ENCODE measurements at regions not wholly inside any gene's neighbourhood (a gene's known extent, or its start where the extent isn't known, plus 50 kb on each side); places are given as distances from the start of the nearest gene placed in this dataset.

DNA sequence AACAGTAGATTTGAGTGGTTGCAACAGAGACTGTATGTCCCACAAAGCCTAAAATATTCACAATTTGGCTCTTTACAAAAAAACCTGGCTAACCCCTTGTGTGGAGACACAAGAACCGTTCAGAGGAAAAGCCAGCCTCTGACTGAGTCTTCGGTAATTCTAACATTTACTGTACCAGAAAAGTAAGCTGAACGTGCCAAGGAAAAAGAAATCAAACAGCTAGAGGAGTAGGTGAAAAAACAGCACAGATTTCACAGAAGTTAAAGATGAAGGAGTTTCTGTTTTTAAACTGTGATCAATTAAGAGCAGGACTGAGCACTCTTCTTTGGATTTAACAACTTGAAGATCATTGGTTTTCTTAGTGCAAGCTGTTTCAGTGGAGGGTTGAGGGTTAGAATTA lies 424.7 kb upstream of the KIRREL3 start:
- intact Hi-C loops (cut with DNase I) = no loop called here
- WGBS = 70% methylated on average over 3 of the region's 3 CpGs
- no peaks in the 10 kb centered on the region for H3K27me3 ChIP-seq (replicated peaks; ENCODE audit: insufficient read depth)
- H3K4me1 ChIP-seq (replicated peaks) = no peaks in the 10 kb centered on the region
- no peak for DNase-seq (ENCODE audit: low spot score)
- no peaks in the 10 kb centered on the region for H3K36me3 ChIP-seq
- H3K9me3 ChIP-seq = no peaks in the 10 kb centered on the region
- H3K27ac ChIP-seq = no peak overlapping the region
- TF ChIP-seq, protein P1, sequence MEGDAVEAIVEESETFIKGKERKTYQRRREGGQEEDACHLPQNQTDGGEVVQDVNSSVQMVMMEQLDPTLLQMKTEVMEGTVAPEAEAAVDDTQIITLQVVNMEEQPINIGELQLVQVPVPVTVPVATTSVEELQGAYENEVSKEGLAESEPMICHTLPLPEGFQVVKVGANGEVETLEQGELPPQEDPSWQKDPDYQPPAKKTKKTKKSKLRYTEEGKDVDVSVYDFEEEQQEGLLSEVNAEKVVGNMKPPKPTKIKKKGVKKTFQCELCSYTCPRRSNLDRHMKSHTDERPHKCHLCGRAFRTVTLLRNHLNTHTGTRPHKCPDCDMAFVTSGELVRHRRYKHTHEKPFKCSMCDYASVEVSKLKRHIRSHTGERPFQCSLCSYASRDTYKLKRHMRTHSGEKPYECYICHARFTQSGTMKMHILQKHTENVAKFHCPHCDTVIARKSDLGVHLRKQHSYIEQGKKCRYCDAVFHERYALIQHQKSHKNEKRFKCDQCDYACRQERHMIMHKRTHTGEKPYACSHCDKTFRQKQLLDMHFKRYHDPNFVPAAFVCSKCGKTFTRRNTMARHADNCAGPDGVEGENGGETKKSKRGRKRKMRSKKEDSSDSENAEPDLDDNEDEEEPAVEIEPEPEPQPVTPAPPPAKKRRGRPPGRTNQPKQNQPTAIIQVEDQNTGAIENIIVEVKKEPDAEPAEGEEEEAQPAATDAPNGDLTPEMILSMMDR (IDR thresholded peaks at IDR 0.05) = no peak
- TF ChIP-seq POLR2AphosphoS5 (IDR thresholded peaks at IDR 0.05) = no peak
- TF ChIP-seq POLR2A (IDR thresholded peaks at IDR 0.05) = no peak
- no peak overlapping the region for H3K4me3 ChIP-seq

DNA sequence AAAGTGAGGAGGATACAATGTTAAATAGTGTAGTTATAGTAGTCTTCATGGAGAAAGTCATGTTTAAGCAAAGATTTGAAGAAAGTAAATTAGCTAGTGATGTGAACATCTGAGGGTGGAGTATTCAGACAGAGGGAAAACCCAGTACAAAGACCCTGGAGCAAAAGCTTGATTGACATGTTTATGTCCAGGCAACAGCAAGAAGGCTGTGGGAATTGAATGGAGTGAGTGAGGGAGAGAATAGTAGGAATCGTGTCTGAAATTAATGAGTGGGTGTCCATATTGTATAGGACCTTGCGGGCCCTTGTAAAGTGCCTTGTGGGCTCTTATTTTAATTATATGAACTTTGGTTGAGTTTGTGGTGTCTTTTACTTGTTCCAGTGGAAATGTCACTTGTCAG lies 424.1 kb upstream of the KIRREL3 start:
- intact Hi-C loops (cut with DNase I) = no loop called here
- Histone ChIP-seq H3K4me1 (replicated peaks) (no peaks in the 10 kb centered on the region), H3K27ac (no peak overlapping the region), H3K4me3 (no peak overlapping the region), H3K9me3 (no peaks in the 10 kb centered on the region), H3K27me3 (replicated peaks; ENCODE audit: insufficient read depth) (no peaks in the 10 kb centered on the region), H3K36me3 (no peaks in the 10 kb centered on the region)
- DNase-seq (ENCODE audit: low spot score) = no peak
- 63% methylated on average over 2 of the region's 2 CpGs for WGBS
- no peak for TF ChIP-seq POLR2A (IDR thresholded peaks at IDR 0.05)
- no peak for TF ChIP-seq POLR2AphosphoS5 (IDR thresholded peaks at IDR 0.05)
- TF ChIP-seq, protein P1 (IDR thresholded peaks at IDR 0.05) = no peak

DNA sequence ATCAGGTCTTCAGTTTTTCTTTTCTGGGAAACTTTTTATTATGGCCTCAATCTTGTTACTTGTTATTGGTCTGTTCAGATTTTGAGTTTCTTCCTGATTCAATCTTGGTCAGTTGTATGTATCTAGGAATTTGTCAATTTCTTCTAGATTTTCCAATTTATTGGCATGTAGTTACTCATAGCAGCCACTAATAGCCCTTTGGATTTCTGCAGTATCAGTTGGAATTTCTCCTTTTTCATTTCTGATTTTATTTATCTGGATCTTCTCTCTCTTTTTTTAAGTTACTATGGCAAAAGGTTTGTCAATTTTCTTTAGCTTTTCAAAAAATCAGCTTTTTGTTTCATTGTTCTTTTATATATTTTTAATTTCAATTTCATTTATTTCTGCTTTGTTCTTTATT lies 419.6 kb upstream of the KIRREL3 start:
- TF ChIP-seq, protein P1 (IDR thresholded peaks at IDR 0.05) = no peak
- TF ChIP-seq POLR2A (IDR thresholded peaks at IDR 0.05) (no peak), POLR2AphosphoS5 (IDR thresholded peaks at IDR 0.05) (no peak)

DNA sequence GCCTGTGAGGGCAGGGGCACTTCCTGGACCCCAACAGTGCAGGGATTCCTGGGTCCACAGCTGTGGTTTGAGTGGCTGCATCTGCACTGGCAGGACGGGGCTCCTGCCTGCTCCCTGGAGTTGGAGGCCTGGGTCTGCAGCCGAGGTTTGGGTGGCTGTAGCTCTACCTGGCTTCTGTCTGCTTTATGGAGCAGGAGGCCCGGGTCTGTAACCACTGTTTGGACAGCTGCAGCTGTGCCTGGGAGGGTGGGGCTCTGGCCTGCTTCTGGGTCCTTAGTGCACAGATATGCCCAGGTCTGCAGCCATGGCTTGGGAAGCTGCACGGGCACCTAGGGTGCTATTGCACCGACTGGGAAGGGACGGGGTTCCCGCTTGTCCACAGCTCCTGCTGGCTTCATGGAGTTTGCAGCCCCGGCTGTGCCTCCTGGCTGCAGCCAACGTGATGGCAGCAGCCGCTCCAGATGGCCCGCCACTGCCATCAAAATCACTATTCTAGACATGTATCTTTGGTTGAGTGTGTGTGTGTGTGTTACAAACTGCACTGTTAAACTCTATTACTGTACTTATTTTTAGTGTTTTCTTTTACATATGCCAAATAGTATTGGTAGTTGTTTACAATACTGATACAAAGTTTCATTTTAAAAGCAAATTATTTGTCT lies 412.3 kb upstream of the KIRREL3 start:
- 65% methylated on average over 10 of the region's 11 CpGs for WGBS
- no peaks in the 10 kb centered on the region for H3K4me1 ChIP-seq (replicated peaks)
- H3K9me3 ChIP-seq = no peaks in the 10 kb centered on the region
- intact Hi-C loops (cut with DNase I) = no loop called here
- H3K4me3 ChIP-seq = no peak overlapping the region
- H3K27ac ChIP-seq = no peak overlapping the region
- H3K36me3 ChIP-seq = no peaks in the 10 kb centered on the region
- TF ChIP-seq POLR2AphosphoS5 (IDR thresholded peaks at IDR 0.05) (no peak), POLR2A (IDR thresholded peaks at IDR 0.05) (no peak)
- TF ChIP-seq, protein P1 (IDR thresholded peaks at IDR 0.05) = no peak
- DNase-seq (ENCODE audit: low spot score) = no peak
- no peaks in the 10 kb centered on the region for H3K27me3 ChIP-seq (replicated peaks; ENCODE audit: insufficient read depth)

More for the DNA sequence above, 419.6 kb upstream of the KIRREL3 start:
- Histone ChIP-seq H3K36me3 (no peaks in the 10 kb centered on the region), H3K4me1 (replicated peaks) (no peaks in the 10 kb centered on the region), H3K4me3 (no peak overlapping the region), H3K9me3 (no peaks in the 10 kb centered on the region), H3K27ac (no peak overlapping the region), H3K27me3 (replicated peaks; ENCODE audit: insufficient read depth) (no peaks in the 10 kb centered on the region)
- intact Hi-C loops (cut with DNase I) = no loop called here
- DNase-seq (ENCODE audit: low spot score) = no peak

DNA sequence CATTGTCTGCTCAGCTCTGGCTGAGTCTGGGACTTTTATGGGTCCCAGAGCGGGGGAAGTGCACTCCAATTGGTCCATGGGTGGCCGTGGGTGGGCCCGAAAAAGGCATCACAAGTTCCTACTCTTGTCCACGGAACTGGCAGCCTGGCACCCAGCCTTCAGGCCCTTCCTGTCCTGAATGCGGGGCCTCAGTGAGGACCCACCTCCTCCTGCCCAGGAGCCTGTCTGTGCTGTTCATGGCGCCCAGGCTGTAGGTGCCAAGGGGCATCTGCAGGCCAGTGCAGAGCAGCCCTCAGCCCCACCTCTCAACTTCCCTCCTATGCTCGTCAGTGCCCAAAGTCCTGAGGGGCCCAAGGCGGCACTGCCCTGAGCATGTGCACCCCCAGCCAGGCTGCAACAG lies 411.7 kb upstream of the KIRREL3 start:
- intact Hi-C loops (cut with DNase I) = no loop called here
- Histone ChIP-seq H3K27me3 (replicated peaks; ENCODE audit: insufficient read depth) (no peaks in the 10 kb centered on the region), H3K9me3 (no peaks in the 10 kb centered on the region), H3K4me1 (replicated peaks) (no peaks in the 10 kb centered on the region), H3K36me3 (no peaks in the 10 kb centered on the region), H3K27ac (no peak overlapping the region), H3K4me3 (no peak overlapping the region)
- TF ChIP-seq POLR2AphosphoS5 (IDR thresholded peaks at IDR 0.05) (no peak), POLR2A (IDR thresholded peaks at IDR 0.05) (no peak)
- TF ChIP-seq, protein P1 (IDR thresholded peaks at IDR 0.05) = no peak
- 93% methylated on average over 8 of the region's 8 CpGs for WGBS
- DNase-seq (ENCODE audit: low spot score) = no peak

All from prostate gland (tissue), 2 donors.